ENCODE measurements at regions not wholly inside any gene's neighbourhood (a gene's known extent, or its start where the extent isn't known, plus 50 kb on each side); places are given as distances from the start of the nearest gene placed in this dataset.

DNA sequence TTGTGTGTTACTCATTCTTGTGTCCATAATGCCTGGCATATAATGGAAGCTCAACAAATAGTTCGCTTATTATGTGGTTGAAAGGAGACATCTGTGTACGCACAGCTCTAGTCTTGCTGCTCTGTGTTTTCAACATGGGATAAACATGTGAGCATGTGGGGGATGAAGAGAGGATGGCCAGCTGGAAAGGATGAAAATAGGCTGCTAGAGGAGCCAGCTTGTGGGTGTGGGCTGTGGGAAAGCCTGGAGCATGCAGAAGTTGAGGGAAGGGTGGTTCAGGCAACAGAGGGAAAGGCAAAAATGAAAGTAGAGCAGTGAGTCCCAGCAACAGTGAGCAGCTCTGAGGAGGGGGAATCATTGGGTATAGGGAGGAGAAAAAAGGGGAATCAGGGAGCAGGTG is 324.6 kb upstream of the CDH11 start:
- no peak for TF ChIP-seq RFXANK (CRISPR knock-in tag; IDR thresholded peaks at IDR 0.05)
- TF ChIP-seq, protein P1, sequence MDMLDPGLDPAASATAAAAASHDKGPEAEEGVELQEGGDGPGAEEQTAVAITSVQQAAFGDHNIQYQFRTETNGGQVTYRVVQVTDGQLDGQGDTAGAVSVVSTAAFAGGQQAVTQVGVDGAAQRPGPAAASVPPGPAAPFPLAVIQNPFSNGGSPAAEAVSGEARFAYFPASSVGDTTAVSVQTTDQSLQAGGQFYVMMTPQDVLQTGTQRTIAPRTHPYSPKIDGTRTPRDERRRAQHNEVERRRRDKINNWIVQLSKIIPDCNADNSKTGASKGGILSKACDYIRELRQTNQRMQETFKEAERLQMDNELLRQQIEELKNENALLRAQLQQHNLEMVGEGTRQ (IDR thresholded peaks at IDR 0.05; ENCODE audit: low read depth, low read length) = no peak
- TF ChIP-seq, protein P1 (CRISPR knock-in tag; IDR thresholded peaks at IDR 0.05; ENCODE audit: borderline replicate concordance) = no peak
- TF ChIP-seq, protein P2, sequence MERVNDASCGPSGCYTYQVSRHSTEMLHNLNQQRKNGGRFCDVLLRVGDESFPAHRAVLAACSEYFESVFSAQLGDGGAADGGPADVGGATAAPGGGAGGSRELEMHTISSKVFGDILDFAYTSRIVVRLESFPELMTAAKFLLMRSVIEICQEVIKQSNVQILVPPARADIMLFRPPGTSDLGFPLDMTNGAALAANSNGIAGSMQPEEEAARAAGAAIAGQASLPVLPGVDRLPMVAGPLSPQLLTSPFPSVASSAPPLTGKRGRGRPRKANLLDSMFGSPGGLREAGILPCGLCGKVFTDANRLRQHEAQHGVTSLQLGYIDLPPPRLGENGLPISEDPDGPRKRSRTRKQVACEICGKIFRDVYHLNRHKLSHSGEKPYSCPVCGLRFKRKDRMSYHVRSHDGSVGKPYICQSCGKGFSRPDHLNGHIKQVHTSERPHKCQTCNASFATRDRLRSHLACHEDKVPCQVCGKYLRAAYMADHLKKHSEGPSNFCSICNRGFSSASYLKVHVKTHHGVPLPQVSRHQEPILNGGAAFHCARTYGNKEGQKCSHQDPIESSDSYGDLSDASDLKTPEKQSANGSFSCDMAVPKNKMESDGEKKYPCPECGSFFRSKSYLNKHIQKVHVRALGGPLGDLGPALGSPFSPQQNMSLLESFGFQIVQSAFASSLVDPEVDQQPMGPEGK (CRISPR knock-in tag; IDR thresholded peaks at IDR 0.05) = no peak
- no peak for TF ChIP-seq YY1 (IDR thresholded peaks at IDR 0.05; ENCODE audit: insufficient read depth, insufficient replicate concordance, low read depth, low read length)
- no peak for TF ChIP-seq TCF7L2 (IDR thresholded peaks at IDR 0.05; ENCODE audit: low read depth, low read length)
- TF ChIP-seq SMARCC2 (IDR thresholded peaks at IDR 0.05) = no peak
- no peak for TF ChIP-seq ZNF354B (CRISPR knock-in tag; IDR thresholded peaks at IDR 0.05)
- TF ChIP-seq, protein P3, sequence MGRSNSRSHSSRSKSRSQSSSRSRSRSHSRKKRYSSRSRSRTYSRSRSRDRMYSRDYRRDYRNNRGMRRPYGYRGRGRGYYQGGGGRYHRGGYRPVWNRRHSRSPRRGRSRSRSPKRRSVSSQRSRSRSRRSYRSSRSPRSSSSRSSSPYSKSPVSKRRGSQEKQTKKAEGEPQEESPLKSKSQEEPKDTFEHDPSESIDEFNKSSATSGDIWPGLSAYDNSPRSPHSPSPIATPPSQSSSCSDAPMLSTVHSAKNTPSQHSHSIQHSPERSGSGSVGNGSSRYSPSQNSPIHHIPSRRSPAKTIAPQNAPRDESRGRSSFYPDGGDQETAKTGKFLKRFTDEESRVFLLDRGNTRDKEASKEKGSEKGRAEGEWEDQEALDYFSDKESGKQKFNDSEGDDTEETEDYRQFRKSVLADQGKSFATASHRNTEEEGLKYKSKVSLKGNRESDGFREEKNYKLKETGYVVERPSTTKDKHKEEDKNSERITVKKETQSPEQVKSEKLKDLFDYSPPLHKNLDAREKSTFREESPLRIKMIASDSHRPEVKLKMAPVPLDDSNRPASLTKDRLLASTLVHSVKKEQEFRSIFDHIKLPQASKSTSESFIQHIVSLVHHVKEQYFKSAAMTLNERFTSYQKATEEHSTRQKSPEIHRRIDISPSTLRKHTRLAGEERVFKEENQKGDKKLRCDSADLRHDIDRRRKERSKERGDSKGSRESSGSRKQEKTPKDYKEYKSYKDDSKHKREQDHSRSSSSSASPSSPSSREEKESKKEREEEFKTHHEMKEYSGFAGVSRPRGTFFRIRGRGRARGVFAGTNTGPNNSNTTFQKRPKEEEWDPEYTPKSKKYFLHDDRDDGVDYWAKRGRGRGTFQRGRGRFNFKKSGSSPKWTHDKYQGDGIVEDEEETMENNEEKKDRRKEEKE (IDR thresholded peaks at IDR 0.05) = no peak
- TF ChIP-seq, protein P4, sequence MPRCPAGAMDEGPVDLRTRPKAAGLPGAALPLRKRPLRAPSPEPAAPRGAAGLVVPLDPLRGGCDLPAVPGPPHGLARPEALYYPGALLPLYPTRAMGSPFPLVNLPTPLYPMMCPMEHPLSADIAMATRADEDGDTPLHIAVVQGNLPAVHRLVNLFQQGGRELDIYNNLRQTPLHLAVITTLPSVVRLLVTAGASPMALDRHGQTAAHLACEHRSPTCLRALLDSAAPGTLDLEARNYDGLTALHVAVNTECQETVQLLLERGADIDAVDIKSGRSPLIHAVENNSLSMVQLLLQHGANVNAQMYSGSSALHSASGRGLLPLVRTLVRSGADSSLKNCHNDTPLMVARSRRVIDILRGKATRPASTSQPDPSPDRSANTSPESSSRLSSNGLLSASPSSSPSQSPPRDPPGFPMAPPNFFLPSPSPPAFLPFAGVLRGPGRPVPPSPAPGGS (CRISPR knock-in tag; IDR thresholded peaks at IDR 0.05) = no peak
- TF ChIP-seq RNF2 (conservative IDR thresholded peaks at IDR 0.05; ENCODE audit: low read depth) = no peak
- no peak for TF ChIP-seq ZNF121 (CRISPR knock-in tag; IDR thresholded peaks at IDR 0.05)
- TF ChIP-seq, protein P5, sequence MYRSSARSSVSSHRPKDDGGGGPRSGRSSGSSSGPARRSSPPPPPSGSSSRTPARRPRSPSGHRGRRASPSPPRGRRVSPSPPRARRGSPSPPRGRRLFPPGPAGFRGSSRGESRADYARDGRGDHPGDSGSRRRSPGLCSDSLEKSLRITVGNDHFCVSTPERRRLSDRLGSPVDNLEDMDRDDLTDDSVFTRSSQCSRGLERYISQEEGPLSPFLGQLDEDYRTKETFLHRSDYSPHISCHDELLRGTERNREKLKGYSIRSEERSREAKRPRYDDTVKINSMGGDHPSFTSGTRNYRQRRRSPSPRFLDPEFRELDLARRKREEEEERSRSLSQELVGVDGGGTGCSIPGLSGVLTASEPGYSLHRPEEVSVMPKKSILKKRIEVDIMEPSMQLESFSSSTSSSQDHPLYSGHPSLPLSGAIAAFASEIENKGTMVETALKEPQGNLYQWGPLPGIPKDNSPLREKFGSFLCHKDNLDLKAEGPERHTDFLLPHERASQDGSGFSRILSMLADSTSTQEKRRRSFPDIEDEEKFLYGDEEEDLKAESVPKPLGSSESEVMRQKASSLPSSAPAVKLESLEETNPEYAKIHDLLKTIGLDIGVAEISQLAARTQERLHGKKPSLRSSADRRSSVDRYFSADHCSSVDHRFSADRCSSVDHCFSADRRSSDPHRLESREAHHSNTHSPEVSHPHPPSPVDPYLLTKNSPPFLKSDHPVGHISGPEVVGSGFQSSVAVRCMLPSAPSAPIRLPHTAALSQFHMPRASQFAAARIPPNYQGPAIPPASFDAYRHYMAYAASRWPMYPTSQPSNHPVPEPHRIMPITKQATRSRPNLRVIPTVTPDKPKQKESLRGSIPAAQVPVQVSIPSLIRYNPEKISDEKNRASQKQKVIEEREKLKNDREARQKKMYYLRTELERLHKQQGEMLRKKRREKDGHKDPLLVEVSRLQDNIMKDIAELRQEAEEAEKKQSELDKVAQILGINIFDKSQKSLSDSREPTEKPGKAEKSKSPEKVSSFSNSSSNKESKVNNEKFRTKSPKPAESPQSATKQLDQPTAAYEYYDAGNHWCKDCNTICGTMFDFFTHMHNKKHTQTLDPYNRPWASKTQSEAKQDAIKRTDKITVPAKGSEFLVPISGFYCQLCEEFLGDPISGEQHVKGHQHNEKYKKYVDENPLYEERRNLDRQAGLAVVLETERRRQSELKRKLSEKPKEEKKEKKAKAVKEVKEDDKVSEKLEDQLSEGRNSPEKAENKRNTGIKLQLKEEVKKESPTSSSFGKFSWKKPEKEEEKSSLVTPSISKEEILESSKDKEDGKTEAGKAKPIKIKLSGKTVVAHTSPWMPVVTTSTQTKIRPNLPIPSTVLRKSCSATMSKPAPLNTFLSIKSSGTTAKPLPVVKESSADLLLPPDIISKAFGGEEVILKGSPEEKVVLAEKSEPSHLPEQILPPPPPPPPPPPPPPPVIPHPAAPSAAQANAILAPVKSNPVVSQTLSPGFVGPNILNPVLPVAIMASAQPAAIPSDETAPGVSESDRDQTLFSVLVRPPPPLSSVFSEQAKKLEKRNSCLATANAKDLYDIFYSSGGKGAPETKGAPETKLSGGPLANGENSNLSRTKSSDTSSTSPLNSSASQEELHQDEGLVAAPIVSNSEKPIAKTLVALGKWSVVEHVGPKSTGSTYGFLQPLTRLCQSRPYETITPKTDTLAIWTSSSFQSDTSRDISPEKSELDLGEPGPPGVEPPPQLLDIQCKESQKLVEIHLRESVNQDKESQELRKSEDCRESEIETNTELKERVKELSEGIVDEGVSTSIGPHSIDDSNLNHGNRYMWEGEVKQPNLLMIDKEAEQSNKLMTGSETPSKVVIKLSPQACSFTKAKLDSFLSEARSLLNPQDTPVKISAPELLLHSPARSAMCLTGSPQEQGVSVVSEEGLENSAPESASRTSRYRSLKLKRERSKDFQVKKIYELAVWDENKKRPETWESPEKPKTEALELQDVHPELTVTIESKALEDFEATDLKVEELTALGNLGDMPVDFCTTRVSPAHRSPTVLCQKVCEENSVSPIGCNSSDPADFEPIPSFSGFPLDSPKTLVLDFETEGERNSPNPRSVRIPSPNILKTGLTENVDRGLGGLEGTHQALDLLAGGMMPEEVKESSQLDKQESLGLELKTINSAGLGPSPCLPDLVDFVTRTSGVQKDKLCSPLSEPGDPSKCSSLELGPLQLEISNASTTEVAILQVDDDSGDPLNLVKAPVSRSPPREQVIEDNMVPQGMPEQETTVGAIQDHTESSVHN (CRISPR knock-in tag; IDR thresholded peaks at IDR 0.05) = no peak
